ENCODE measurements at regions not wholly inside any gene's neighbourhood (a gene's known extent, or its start where the extent isn't known, plus 50 kb on each side); places are given as distances from the start of the nearest gene placed in this dataset.

DNA sequence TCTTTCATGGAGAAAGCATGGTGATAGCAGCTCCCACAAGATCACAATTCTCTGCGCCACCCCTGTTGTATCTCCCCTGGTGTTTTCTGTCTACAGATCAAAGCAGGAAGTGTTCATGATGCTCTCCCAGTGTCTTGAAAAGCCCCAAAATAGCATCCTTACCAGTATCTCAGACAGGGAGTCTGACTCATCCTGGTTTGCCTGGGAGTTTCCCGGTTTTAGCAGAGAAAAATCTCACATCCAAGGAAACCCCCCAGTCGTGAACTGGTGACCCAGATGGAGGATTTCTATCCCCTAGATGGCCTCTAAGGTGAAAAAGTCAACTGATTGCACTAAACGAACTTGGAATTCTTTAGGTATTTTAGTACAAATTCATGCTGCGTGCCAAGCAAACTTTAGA lies 64.3 kb upstream of the NR0B1 start:
- H3K36me3 ChIP-seq (ENCODE audit: control insufficient read depth in 1 of 2, insufficient read depth in 2 of 2, low read length in 2 of 2) = no peaks in the 10 kb centered on the region
- ATAC-seq (no peak), DNase-seq (ENCODE audit: low read depth, low spot score) (no peak)
- intact Hi-C loops (cut with micrococcal nuclease) = no loop called here
- ChIA-PET CTCF (interaction anchor here (0.6 kb wide), 1 partner anchor 140 kb away, joined by 3 read pairs; no protein-coding TSS in a partner anchor), RAD21 (ENCODE audit: low non-redundant PET in 1 of 2, low total read pairs in 2 of 2, uncharacterized antibody in 2 of 2, unreplicated experiment in 2 of 2) (no interaction called here), POLR2A (no interaction called here)
- H3K9ac ChIP-seq (ENCODE audit: low read length) = no peak overlapping the region
- no peaks in the 10 kb centered on the region for H4K20me1 ChIP-seq (ENCODE audit: insufficient read depth)
- H3K27me3 ChIP-seq (ENCODE audit: insufficient read depth, low read length) = no peaks in the 10 kb centered on the region
- H3K4me3 ChIP-seq (replicated peaks in 1 of 2; ENCODE audit: low read depth in 1 of 2, low read length in 2 of 2) = no peak overlapping the region
- H3K9me2 ChIP-seq (ENCODE audit: insufficient read depth) = no peaks in the 10 kb centered on the region
- no peaks in the 10 kb centered on the region for H3K79me2 ChIP-seq (ENCODE audit: insufficient read depth, low read length)
- no peak overlapping the region for H3K4me2 ChIP-seq (ENCODE audit: low read length)
- no peak overlapping the region for H2AFZ ChIP-seq (ENCODE audit: low read depth, low read length, poor library complexity, severe bottlenecking)
- no peaks in the 10 kb centered on the region for H3K9me3 ChIP-seq (ENCODE audit: control insufficient read depth in 1 of 2, insufficient read depth in 1 of 2, low read depth in 1 of 2, low read length in 2 of 2)
- no TSS peak for BruUV-seq (replicated peaks)
- TF ChIP-seq, protein P1, sequence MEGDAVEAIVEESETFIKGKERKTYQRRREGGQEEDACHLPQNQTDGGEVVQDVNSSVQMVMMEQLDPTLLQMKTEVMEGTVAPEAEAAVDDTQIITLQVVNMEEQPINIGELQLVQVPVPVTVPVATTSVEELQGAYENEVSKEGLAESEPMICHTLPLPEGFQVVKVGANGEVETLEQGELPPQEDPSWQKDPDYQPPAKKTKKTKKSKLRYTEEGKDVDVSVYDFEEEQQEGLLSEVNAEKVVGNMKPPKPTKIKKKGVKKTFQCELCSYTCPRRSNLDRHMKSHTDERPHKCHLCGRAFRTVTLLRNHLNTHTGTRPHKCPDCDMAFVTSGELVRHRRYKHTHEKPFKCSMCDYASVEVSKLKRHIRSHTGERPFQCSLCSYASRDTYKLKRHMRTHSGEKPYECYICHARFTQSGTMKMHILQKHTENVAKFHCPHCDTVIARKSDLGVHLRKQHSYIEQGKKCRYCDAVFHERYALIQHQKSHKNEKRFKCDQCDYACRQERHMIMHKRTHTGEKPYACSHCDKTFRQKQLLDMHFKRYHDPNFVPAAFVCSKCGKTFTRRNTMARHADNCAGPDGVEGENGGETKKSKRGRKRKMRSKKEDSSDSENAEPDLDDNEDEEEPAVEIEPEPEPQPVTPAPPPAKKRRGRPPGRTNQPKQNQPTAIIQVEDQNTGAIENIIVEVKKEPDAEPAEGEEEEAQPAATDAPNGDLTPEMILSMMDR (IDR thresholded peaks at IDR 0.05 in 2 of 3, conservative IDR thresholded peaks at IDR 0.05 in 1 of 3; ENCODE audit: borderline replicate concordance in 1 of 3, insufficient read depth in 1 of 3, low read depth in 2 of 3, low read length in 2 of 3) = no peak
- TF ChIP-seq YY1 (IDR thresholded peaks at IDR 0.05; ENCODE audit: extremely low read depth, insufficient replicate concordance, low read depth, low read length) (no peak), ZNF274 (IDR thresholded peaks at IDR 0.05; ENCODE audit: low read depth, low read length) (no peak), CEBPB (IDR thresholded peaks at IDR 0.05; ENCODE audit: low read depth) (no peak)
- H3K4me1 ChIP-seq (ENCODE audit: control insufficient read depth in 1 of 2, insufficient read depth in 2 of 2, low read length in 2 of 2) = no peaks in the 10 kb centered on the region
- no peak overlapping the region for H3K27ac ChIP-seq (ENCODE audit: low read depth, low read length)

DNA sequence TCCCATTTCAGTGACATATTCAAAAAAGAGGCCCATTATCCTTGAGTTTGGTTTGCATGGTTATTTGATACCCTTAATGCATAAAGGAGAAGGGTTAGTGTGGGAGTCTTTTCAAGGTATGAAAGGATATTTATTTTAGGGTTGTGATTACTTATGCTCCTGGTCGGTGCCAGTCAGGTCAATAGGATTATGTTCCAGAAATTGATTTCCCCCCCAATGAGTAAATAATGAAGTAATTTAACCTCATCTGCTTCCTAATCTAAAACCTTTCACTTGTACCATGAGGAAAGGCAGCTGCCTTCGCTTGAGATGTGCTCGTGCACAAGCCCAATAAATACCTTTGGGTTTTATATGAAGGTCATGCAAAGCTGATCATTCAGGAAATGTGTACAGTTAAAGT lies 55.0 kb upstream of the NR0B1 start:
- H3K4me2 ChIP-seq (ENCODE audit: low read length) = no peak overlapping the region
- H3K4me3 ChIP-seq (replicated peaks in 1 of 2; ENCODE audit: low read depth in 1 of 2, low read length in 2 of 2) = no peak overlapping the region
- BruUV-seq (replicated peaks) = no TSS peak
- H3K27me3 ChIP-seq (ENCODE audit: insufficient read depth, low read length) = no peaks in the 10 kb centered on the region
- RAD21 ChIA-PET (ENCODE audit: low non-redundant PET in 1 of 2, low total read pairs in 2 of 2, uncharacterized antibody in 2 of 2, unreplicated experiment in 2 of 2) = no interaction called here
- CTCF ChIA-PET = no interaction called here
- TF ChIP-seq POLR2A (IDR thresholded peaks at IDR 0.05; ENCODE audit: borderline replicate concordance, extremely low read depth, insufficient read depth, insufficient read length) = no peak
- POLR2A ChIA-PET = no interaction called here
- no peaks in the 10 kb centered on the region for H3K9me3 ChIP-seq (ENCODE audit: control insufficient read depth in 1 of 2, insufficient read depth in 1 of 2, low read depth in 1 of 2, low read length in 2 of 2)
- no peak for ATAC-seq
- intact Hi-C loops (cut with micrococcal nuclease) = loop anchor here (10.0 kb wide), 1 partner anchor 61 kb away; no protein-coding TSS in a partner anchor
- no peaks in the 10 kb centered on the region for H4K20me1 ChIP-seq (ENCODE audit: insufficient read depth)
- no peak overlapping the region for H3K27ac ChIP-seq (ENCODE audit: low read depth, low read length)
- H2AFZ ChIP-seq (ENCODE audit: low read depth, low read length, poor library complexity, severe bottlenecking) = no peak overlapping the region
- no peaks in the 10 kb centered on the region for H3K36me3 ChIP-seq (ENCODE audit: control insufficient read depth in 1 of 2, insufficient read depth in 2 of 2, low read length in 2 of 2)
- no peaks in the 10 kb centered on the region for H3K9me2 ChIP-seq (ENCODE audit: insufficient read depth)
- no peak for DNase-seq (ENCODE audit: low read depth, low spot score)
- H3K79me2 ChIP-seq (ENCODE audit: insufficient read depth, low read length) = no peaks in the 10 kb centered on the region
- no peaks in the 10 kb centered on the region for H3K4me1 ChIP-seq (ENCODE audit: control insufficient read depth in 1 of 2, insufficient read depth in 2 of 2, low read length in 2 of 2)
- no peak overlapping the region for H3K9ac ChIP-seq (ENCODE audit: low read length)
